ENCODE measurements at regions not wholly inside any gene's neighbourhood (a gene's known extent, or its start where the extent isn't known, plus 50 kb on each side); places are given as distances from the start of the nearest gene placed in this dataset.

- intact Hi-C loops (cut with micrococcal nuclease; ENCODE audit: unreplicated experiment) = no loop called here
- H3K36me3 Mint-ChIP-seq (ENCODE audit: insufficient read depth, unreplicated experiment) = no peaks in the 10 kb centered on the region
- Histone ChIP-seq H3K4me1 (no peaks in the 10 kb centered on the region), H3K9me3 (no peaks in the 10 kb centered on the region), H3K27me3 (replicated peaks; ENCODE audit: control insufficient read depth, insufficient read depth, low read length) (no peaks in the 10 kb centered on the region), H3K36me3 (ENCODE audit: control insufficient read depth, insufficient read depth, low read length) (no peaks in the 10 kb centered on the region), H3K4me3 (ENCODE audit: low read depth, low read length) (no peak overlapping the region)
- no peak for DNase-seq
- BruUV-seq (replicated peaks) = no TSS peak
- no peaks in the 10 kb centered on the region for H3K9me3 Mint-ChIP-seq (ENCODE audit: unreplicated experiment)
- H3K4me1 Mint-ChIP-seq (ENCODE audit: low read depth, unreplicated experiment) = no peaks in the 10 kb centered on the region
- H3K27me3 Mint-ChIP-seq (ENCODE audit: insufficient read depth, unreplicated experiment) = peaks cover 8% of the 10 kb centered on the region
- no peak for TF ChIP-seq CTCF (IDR thresholded peaks at IDR 0.05; ENCODE audit: insufficient read depth in 1 of 2, low read depth in 1 of 2, low read length in 1 of 2, severe bottlenecking in 1 of 2, unreplicated experiment in 1 of 2)
- H3K4me3 Mint-ChIP-seq (ENCODE audit: unreplicated experiment) = no peak overlapping the region
- no peak overlapping the region for H3K27ac Mint-ChIP-seq (ENCODE audit: unreplicated experiment)
- POLR2A ChIA-PET = no interaction called here
- CTCF ChIA-PET = no interaction called here
Observed at GRCh38 chr4:180462116-180462515, 1781.1 kb upstream of the TENM3 start.

GRCh38 chr4:180465364-180465763 is 1777.8 kb upstream of the TENM3 start:
- H3K27ac Mint-ChIP-seq (ENCODE audit: unreplicated experiment) = no peak overlapping the region
- POLR2A ChIA-PET = no interaction called here
- no peaks in the 10 kb centered on the region for H3K36me3 ChIP-seq (ENCODE audit: control insufficient read depth, insufficient read depth, low read length)
- no peak for DNase-seq
- TF ChIP-seq CTCF (IDR thresholded peaks at IDR 0.05; ENCODE audit: insufficient read depth in 1 of 2, low read depth in 1 of 2, low read length in 1 of 2, severe bottlenecking in 1 of 2, unreplicated experiment in 1 of 2) = no peak
- H3K9me3 Mint-ChIP-seq (ENCODE audit: unreplicated experiment) = no peaks in the 10 kb centered on the region
- intact Hi-C loops (cut with micrococcal nuclease; ENCODE audit: unreplicated experiment) = no loop called here
- no peaks in the 10 kb centered on the region for H3K4me1 ChIP-seq
- no TSS peak for BruUV-seq (replicated peaks)
- no peaks in the 10 kb centered on the region for H3K36me3 Mint-ChIP-seq (ENCODE audit: insufficient read depth, unreplicated experiment)
- no peaks in the 10 kb centered on the region for H3K27me3 ChIP-seq (replicated peaks; ENCODE audit: control insufficient read depth, insufficient read depth, low read length)
- peaks cover 8% of the 10 kb centered on the region for H3K27me3 Mint-ChIP-seq (ENCODE audit: insufficient read depth, unreplicated experiment)
- H3K9me3 ChIP-seq = no peaks in the 10 kb centered on the region
- H3K4me1 Mint-ChIP-seq (ENCODE audit: low read depth, unreplicated experiment) = no peaks in the 10 kb centered on the region
- no peak overlapping the region for H3K4me3 Mint-ChIP-seq (ENCODE audit: unreplicated experiment)
- CTCF ChIA-PET = no interaction called here
- no peak overlapping the region for H3K4me3 ChIP-seq (ENCODE audit: low read depth, low read length)

GRCh38 chr4:180483036-180483435 is 1760.2 kb upstream of the TENM3 start:
- DNase-seq = no peak
- Histone ChIP-seq H3K9me3 (no peaks in the 10 kb centered on the region), H3K36me3 (ENCODE audit: control insufficient read depth, insufficient read depth, low read length) (no peaks in the 10 kb centered on the region), H3K27me3 (replicated peaks; ENCODE audit: control insufficient read depth, insufficient read depth, low read length) (no peaks in the 10 kb centered on the region), H3K4me1 (no peaks in the 10 kb centered on the region), H3K4me3 (ENCODE audit: low read depth, low read length) (no peak overlapping the region)
- Mint-ChIP-seq H3K4me3 (ENCODE audit: unreplicated experiment) (no peak overlapping the region), H3K9me3 (ENCODE audit: unreplicated experiment) (no peaks in the 10 kb centered on the region), H3K27ac (ENCODE audit: unreplicated experiment) (no peak overlapping the region), H3K4me1 (ENCODE audit: low read depth, unreplicated experiment) (no peaks in the 10 kb centered on the region), H3K36me3 (ENCODE audit: insufficient read depth, unreplicated experiment) (no peaks in the 10 kb centered on the region), H3K27me3 (ENCODE audit: insufficient read depth, unreplicated experiment) (no peaks in the 10 kb centered on the region)
- intact Hi-C loops (cut with micrococcal nuclease; ENCODE audit: unreplicated experiment) = no loop called here
- BruUV-seq (replicated peaks) = no TSS peak
- TF ChIP-seq CTCF (IDR thresholded peaks at IDR 0.05; ENCODE audit: insufficient read depth in 1 of 2, low read depth in 1 of 2, low read length in 1 of 2, severe bottlenecking in 1 of 2, unreplicated experiment in 1 of 2) = no peak
- POLR2A ChIA-PET = no interaction called here
- CTCF ChIA-PET = no interaction called here

Measured in Caco-2 (cell line).